Suprapubic skin (tissue), 4 donors: ENCODE measurements at regions not wholly inside any gene's neighbourhood (a gene's known extent, or its start where the extent isn't known, plus 50 kb on each side); places are given as distances from the start of the nearest gene placed in this dataset.

Experiments
- DNase-seq, 2 donors: peaks; one replicate each; pipeline ENCODE4 v3.0.0-alpha.2; 2019; ENCODE audit warnings: low spot score in 2 of 2
- H3K27ac ChIP-seq: fragments of 200-600 bp; sonication (generic); one replicate; pipeline ENCODE4 v1.5.1; 2019
- H3K27me3 ChIP-seq: fragments of 200-600 bp; sonication (generic); one replicate; pipeline ENCODE4 v1.5.1; 2019
- H3K36me3 ChIP-seq: fragments of 200-600 bp; sonication (generic); one replicate; pipeline ENCODE4 v1.5.1; 2019
- H3K4me1 ChIP-seq: fragments of 200-600 bp; sonication (generic); one replicate; pipeline ENCODE4 v1.5.1; 2019
- H3K4me3 ChIP-seq: fragments of 200-600 bp; sonication (generic); one replicate; pipeline ENCODE4 v1.5.1; 2019; ENCODE audit warnings: mild to moderate bottlenecking
- H3K9me3 ChIP-seq: fragments of 200-600 bp; sonication (generic); one replicate; pipeline ENCODE4 v1.5.1; 2019
- EP300 ChIP-seq: sonication (generic); formaldehyde crosslinking; IDR thresholded peaks from one replicate; pipeline ENCODE4 v1.6.1; 2017; ENCODE audit warnings: antibody characterized with exemption
- POLR2A ChIP-seq, 2 donors: fragments of 450-650 bp; IDR thresholded peaks; one replicate each; pipeline ENCODE4 v1.6.1; 2017; ENCODE audit warnings: antibody characterized with exemption in 2 of 2, mild to moderate bottlenecking in 2 of 2, moderate library complexity in 2 of 2
- POLR2AphosphoS5 ChIP-seq, 3 donors: sonication (generic); formaldehyde crosslinking; IDR thresholded peaks; one replicate each; pipeline ENCODE4 v1.6.1; 2017; ENCODE audit warnings: antibody characterized with exemption in 3 of 3
- WGBS: methylation state at CpG from one replicate; pipeline ENCODE4 v1.1.5; 2018; 5-methylcytosine and 5-hydroxymethylcytosine counted together
- TF ChIP-seq, protein P1 (sequence below), 2 donors: fragments of 200-600 bp in 1 of 2; fragments of 450-650 bp in 1 of 2; sonication (generic) in 1 of 2; IDR thresholded peaks; one replicate each; pipeline ENCODE4 v1.5.1; 2016 to 2019; ENCODE audit warnings: antibody characterized with exemption in 2 of 2, mild to moderate bottlenecking in 1 of 2, moderate library complexity in 1 of 2

DNA sequence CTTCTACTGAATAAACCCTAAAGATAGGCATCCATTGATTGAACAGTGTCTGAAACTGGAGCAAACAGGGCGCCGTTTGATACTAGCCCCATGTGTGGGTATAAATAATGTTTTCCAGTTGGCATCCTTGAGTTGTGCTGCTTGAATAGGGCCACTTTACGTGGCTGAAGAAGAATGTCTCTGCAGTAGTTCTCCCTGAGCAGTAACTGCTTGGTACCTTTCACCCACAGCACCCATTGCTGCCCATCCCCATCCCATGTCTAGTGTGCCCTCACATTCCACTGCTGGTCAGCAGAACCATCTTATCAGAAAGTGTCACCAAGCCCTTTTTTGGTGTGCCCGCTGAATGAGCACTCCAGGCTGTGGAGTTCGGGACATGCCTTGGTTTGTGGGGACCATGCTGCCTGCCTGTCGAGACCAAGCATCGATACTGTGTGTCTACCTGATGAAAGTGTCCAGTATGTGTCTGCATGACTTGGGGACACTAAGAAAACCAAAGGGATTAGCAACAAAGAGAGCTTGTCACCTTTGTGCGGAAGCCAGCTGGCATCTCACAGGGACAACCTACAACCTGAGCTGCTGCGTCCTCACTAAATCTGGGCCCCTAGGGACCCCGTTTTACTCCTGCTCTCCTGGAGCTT, 162.0 kb downstream of the TM9SF2 start:
- 95% methylated on average over 9 of the region's 10 CpGs for WGBS
- H3K9me3 ChIP-seq = no peaks in the 10 kb centered on the region

GRCh38 chr13:99662678-99663077, 161.4 kb downstream of the TM9SF2 start:
- Histone ChIP-seq H3K4me1 (peaks cover 14% of the 10 kb centered on the region), H3K9me3 (no peaks in the 10 kb centered on the region), H3K4me3 (no peak overlapping the region), H3K36me3 (no peaks in the 10 kb centered on the region), H3K27me3 (no peaks in the 10 kb centered on the region), H3K27ac (no peak overlapping the region)
- DNase-seq = no peak
- TF ChIP-seq EP300 (no peak), POLR2AphosphoS5 (IDR thresholded peaks at IDR 0.05) (no peak), POLR2A (IDR thresholded peaks at IDR 0.05) (no peak)
- TF ChIP-seq, protein P1, sequence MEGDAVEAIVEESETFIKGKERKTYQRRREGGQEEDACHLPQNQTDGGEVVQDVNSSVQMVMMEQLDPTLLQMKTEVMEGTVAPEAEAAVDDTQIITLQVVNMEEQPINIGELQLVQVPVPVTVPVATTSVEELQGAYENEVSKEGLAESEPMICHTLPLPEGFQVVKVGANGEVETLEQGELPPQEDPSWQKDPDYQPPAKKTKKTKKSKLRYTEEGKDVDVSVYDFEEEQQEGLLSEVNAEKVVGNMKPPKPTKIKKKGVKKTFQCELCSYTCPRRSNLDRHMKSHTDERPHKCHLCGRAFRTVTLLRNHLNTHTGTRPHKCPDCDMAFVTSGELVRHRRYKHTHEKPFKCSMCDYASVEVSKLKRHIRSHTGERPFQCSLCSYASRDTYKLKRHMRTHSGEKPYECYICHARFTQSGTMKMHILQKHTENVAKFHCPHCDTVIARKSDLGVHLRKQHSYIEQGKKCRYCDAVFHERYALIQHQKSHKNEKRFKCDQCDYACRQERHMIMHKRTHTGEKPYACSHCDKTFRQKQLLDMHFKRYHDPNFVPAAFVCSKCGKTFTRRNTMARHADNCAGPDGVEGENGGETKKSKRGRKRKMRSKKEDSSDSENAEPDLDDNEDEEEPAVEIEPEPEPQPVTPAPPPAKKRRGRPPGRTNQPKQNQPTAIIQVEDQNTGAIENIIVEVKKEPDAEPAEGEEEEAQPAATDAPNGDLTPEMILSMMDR (IDR thresholded peaks at IDR 0.05) = no peak
- 92% methylated on average over 3 of the region's 3 CpGs for WGBS

More for the DNA sequence above, 162.0 kb downstream of the TM9SF2 start:
- DNase-seq = no peak
- Histone ChIP-seq H3K4me3 (no peak overlapping the region), H3K36me3 (no peaks in the 10 kb centered on the region), H3K4me1 (peaks cover 10% of the 10 kb centered on the region), H3K27me3 (no peaks in the 10 kb centered on the region), H3K27ac (no peak overlapping the region)
- TF ChIP-seq, protein P1 (IDR thresholded peaks at IDR 0.05) = no peak
- TF ChIP-seq EP300 = no peak
- no peak for TF ChIP-seq POLR2AphosphoS5 (IDR thresholded peaks at IDR 0.05)
- no peak for TF ChIP-seq POLR2A (IDR thresholded peaks at IDR 0.05)

- DNase-seq = no peak
- Histone ChIP-seq H3K36me3 (no peaks in the 10 kb centered on the region), H3K27me3 (no peaks in the 10 kb centered on the region), H3K4me3 (no peak overlapping the region), H3K4me1 (peaks cover 14% of the 10 kb centered on the region), H3K9me3 (no peaks in the 10 kb centered on the region), H3K27ac (no peak overlapping the region)
- TF ChIP-seq POLR2AphosphoS5 (IDR thresholded peaks at IDR 0.05) = no peak
- TF ChIP-seq, protein P1 (IDR thresholded peaks at IDR 0.05) = no peak
- TF ChIP-seq EP300 = no peak
- no peak for TF ChIP-seq POLR2A (IDR thresholded peaks at IDR 0.05)
- 95% methylated on average over 3 of the region's 3 CpGs for WGBS
Observed at GRCh38 chr13:99661791-99662190, 160.5 kb downstream of the TM9SF2 start.

GRCh38 chr13:99659866-99660554, 158.7 kb downstream of the TM9SF2 start:
- no peak for DNase-seq
- no peaks in the 10 kb centered on the region for H3K36me3 ChIP-seq
- H3K27ac ChIP-seq = no peak overlapping the region
- WGBS = 87% methylated on average over 11 of the region's 11 CpGs
- H3K4me3 ChIP-seq = no peak overlapping the region
- no peaks in the 10 kb centered on the region for H3K27me3 ChIP-seq
- H3K4me1 ChIP-seq = peaks cover 18% of the 10 kb centered on the region
- TF ChIP-seq POLR2A (IDR thresholded peaks at IDR 0.05) = no peak
- no peak for TF ChIP-seq POLR2AphosphoS5 (IDR thresholded peaks at IDR 0.05)
- no peaks in the 10 kb centered on the region for H3K9me3 ChIP-seq

GRCh38 chr13:99659226-99659625, 158.0 kb downstream of the TM9SF2 start:
- Histone ChIP-seq H3K4me1 (peaks cover 18% of the 10 kb centered on the region), H3K27me3 (no peaks in the 10 kb centered on the region), H3K27ac (no peak overlapping the region), H3K9me3 (no peaks in the 10 kb centered on the region), H3K36me3 (no peaks in the 10 kb centered on the region), H3K4me3 (no peak overlapping the region)
- TF ChIP-seq, protein P1 (IDR thresholded peaks at IDR 0.05) = no peak
- TF ChIP-seq EP300 (no peak), POLR2A (IDR thresholded peaks at IDR 0.05) (no peak), POLR2AphosphoS5 (IDR thresholded peaks at IDR 0.05) (no peak)
- DNase-seq = no peak
- 92% methylated on average over 3 of the region's 3 CpGs for WGBS
